SK-N-SH (cell line): ENCODE measurements at regions not wholly inside any gene's neighbourhood (a gene's known extent, or its start where the extent isn't known, plus 50 kb on each side); places are given as distances from the start of the nearest gene placed in this dataset.
A peak's percentile ranks its signal among the peaks of the same experiment; 100 is the strongest.

Experiments used
- POLR2AphosphoS5 ChIP-seq: IDR thresholded peaks from 2 replicates; pipeline ENCODE4 v1.6.1; 2012; ENCODE audit warnings: low read depth, low read length
- TCF12 ChIP-seq: IDR thresholded peaks from 2 replicates; pipeline ENCODE4 v1.4.0; 2012

- TF ChIP-seq POLR2AphosphoS5 = no peak
- TF ChIP-seq TCF12 = peak; percentile 73
Observed at GRCh38 chr1:82901118-82901517, 1097.8 kb downstream of the TTLL7 start.
